PC-3 (cell line): ENCODE measurements at regions not wholly inside any gene's neighbourhood (a gene's known extent, or its start where the extent isn't known, plus 50 kb on each side); places are given as distances from the start of the nearest gene placed in this dataset.
"Not testable (repeated sequence)": the region's sequence is repeated elsewhere in the genome, so short reads cannot be mapped to it uniquely, and the experiment has no call there.

Experiments used
- ATAC-seq: fragments of 200-7000 bp; cut with Tn5 transposase; 2 replicates; pipeline ENCODE4 v1.9.1; 2020; ENCODE audit warnings: mild to moderate bottlenecking, moderate library complexity
- BruUV-seq: library from RNA; stranded (reverse); fragments of 400-500 nt; replicated peaks from 2 replicates; lab custom pipeline; 2021; lab: Mats Ljungman, UMichigan
- CTCF ChIA-PET: fragments of 300-600 bp; sonication (Branson Sonifier 250); formaldehyde crosslinking; loops from one replicate; lab custom pipeline; 2022; ENCODE audit warnings: antibody characterized with exemption; lab: Charles Lee
- POLR2A ChIA-PET: fragments of 300-600 bp; sonication (Branson Sonifier 250); formaldehyde crosslinking; loops from one replicate; lab custom pipeline; 2022; ENCODE audit warnings: antibody characterized with exemption; ENCODE audit not compliant: unreplicated experiment; lab: Charles Lee
- DNase-seq: peaks from one replicate; pipeline ENCODE4 v3.0.0-alpha.2; 2015
- H2AFZ ChIP-seq: fragments of 300-600 bp; sonication (generic); 2 replicates; pipeline ENCODE4 v1.6.0; 2016; ENCODE audit warnings: antibody characterized with exemption, low read length
- H3F3A ChIP-seq: fragments of 300-600 bp; sonication (generic); one replicate; pipeline ENCODE4 v1.6.0; 2017; ENCODE audit warnings: antibody characterized with exemption, low read length, control low read depth, mild to moderate bottlenecking; ENCODE audit not compliant: unreplicated experiment
- H3K27ac ChIP-seq: fragments of 300-600 bp; sonication (generic); 2 replicates; pipeline ENCODE4 v1.5.1; 2016; ENCODE audit warnings: mild to moderate bottlenecking, low read length
- H3K27me3 ChIP-seq: fragments of 300-600 bp; sonication (generic); 2 replicates; pipeline ENCODE4 v1.6.1; 2016; ENCODE audit warnings: low read length, mixed read lengths
- H3K36me3 ChIP-seq: fragments of 300-600 bp; sonication (generic); 2 replicates; pipeline ENCODE4 v1.6.1; 2016; ENCODE audit warnings: low read depth, mixed run types, low read length, mixed read lengths
- H3K4me1 ChIP-seq: fragments of 300-600 bp; sonication (generic); 2 replicates; pipeline ENCODE4 v1.5.1; 2016; ENCODE audit warnings: low read length; ENCODE audit not compliant: insufficient read depth
- H3K4me2 ChIP-seq: fragments of 300-600 bp; sonication (generic); 2 replicates; pipeline ENCODE4 v1.6.0; 2016; ENCODE audit warnings: low read length
- H3K4me3 ChIP-seq: fragments of 300-600 bp; sonication (generic); 2 replicates; pipeline ENCODE4 v1.5.1; 2016; ENCODE audit warnings: mild to moderate bottlenecking, low read length, mixed read lengths
- H3K79me2 ChIP-seq: fragments of 300-600 bp; sonication (generic); 2 replicates; pipeline ENCODE4 v1.6.1; 2017; ENCODE audit warnings: low read length, mixed read lengths
- H3K9ac ChIP-seq: fragments of 300-600 bp; sonication (generic); 2 replicates; pipeline ENCODE4 v1.6.0; 2016; ENCODE audit warnings: mild to moderate bottlenecking, low read length
- H3K9me2 ChIP-seq: fragments of 300-600 bp; sonication (generic); replicated peaks from 2 replicates; pipeline ENCODE4 v1.6.1; 2016; ENCODE audit warnings: mixed run types, low read length, mixed read lengths
- H3K9me3 ChIP-seq: fragments of 300-600 bp; sonication (generic); 2 replicates; pipeline ENCODE4 v1.6.1; 2016; ENCODE audit warnings: low read length, mixed read lengths
- H4K20me1 ChIP-seq: fragments of 300-600 bp; sonication (generic); 2 replicates; pipeline ENCODE4 v1.6.1; 2016; ENCODE audit warnings: low read length, mixed read lengths
- CTCF ChIP-seq: fragments of 300-600 bp; sonication (generic); conservative IDR thresholded peaks from 2 replicates; pipeline ENCODE4 v1.5.1; 2017; ENCODE audit warnings: antibody characterized with exemption, low read depth, mild to moderate bottlenecking, low read length
- EZH2 ChIP-seq: fragments of 300-600 bp; sonication (generic); IDR thresholded peaks from one replicate; pipeline ENCODE4 v1.6.1; 2017; ENCODE audit warnings: antibody characterized with exemption, mild to moderate bottlenecking, low read length; ENCODE audit not compliant: unreplicated experiment
- EZH2phosphoT487 ChIP-seq: fragments of 300-600 bp; sonication (generic); IDR thresholded peaks from 2 replicates; pipeline ENCODE4 v1.6.1; 2018; ENCODE audit warnings: mild to moderate bottlenecking, antibody characterized with exemption, low read length, borderline replicate concordance
- intact Hi-C: fragments of 100-400 bp; cut with micrococcal nuclease; formaldehyde crosslinking; loops from 2 replicates; pipeline ENCODE4 v1.9.0; 2023

- Histone ChIP-seq H3K36me3 (no peaks in the 10 kb centered on the region), H3K9me2 (no peaks in the 10 kb centered on the region), H3K79me2 (no peaks in the 10 kb centered on the region), H4K20me1 (no peaks in the 10 kb centered on the region), H3K4me1 (no peaks in the 10 kb centered on the region), H2AFZ (no peak overlapping the region), H3K4me3 (no peak overlapping the region), H3K9me3 (no peaks in the 10 kb centered on the region), H3F3A (no peaks in the 10 kb centered on the region), H3K4me2 (no peak overlapping the region), H3K27ac (no peak overlapping the region), H3K27me3 (no peaks in the 10 kb centered on the region), H3K9ac (no peak overlapping the region)
- ChIA-PET POLR2A (no interaction called here), CTCF (no interaction called here)
- BruUV-seq = no TSS peak
- ATAC-seq (no peak), DNase-seq (no peak)
- TF ChIP-seq EZH2 = no peak
- TF ChIP-seq CTCF = no peak
- no peak for TF ChIP-seq EZH2phosphoT487
- intact Hi-C loops = no loop called here
Observed at GRCh38 chr1:183739741-183740271, 65.1 kb upstream of the RGL1 start.

GRCh38 chr1:183739082-183739481 is 65.8 kb upstream of the RGL1 start:
- peak; percentile 14 for DNase-seq
- H3K4me2 ChIP-seq = no peak overlapping the region
- H3K79me2 ChIP-seq = no peaks in the 10 kb centered on the region
- H3K36me3 ChIP-seq = no peaks in the 10 kb centered on the region
- TF ChIP-seq EZH2 (no peak), CTCF (no peak), EZH2phosphoT487 (no peak)
- no peaks in the 10 kb centered on the region for H3K27me3 ChIP-seq
- no peak overlapping the region for H3K4me3 ChIP-seq
- intact Hi-C loops = no loop called here
- ChIA-PET CTCF (no interaction called here), POLR2A (no interaction called here)
- no peaks in the 10 kb centered on the region for H3F3A ChIP-seq
- no peaks in the 10 kb centered on the region for H4K20me1 ChIP-seq
- BruUV-seq = no TSS peak
- H3K9me3 ChIP-seq = no peaks in the 10 kb centered on the region
- ATAC-seq = no peak
- no peaks in the 10 kb centered on the region for H3K4me1 ChIP-seq
- no peaks in the 10 kb centered on the region for H3K9me2 ChIP-seq
- H3K27ac ChIP-seq = no peak overlapping the region
- no peak overlapping the region for H3K9ac ChIP-seq
- H2AFZ ChIP-seq = no peak overlapping the region

GRCh38 chr1:183737916-183738315 is 67.0 kb upstream of the RGL1 start:
- H3K79me2 ChIP-seq, CTCF ChIA-PET, H3K9me3 ChIP-seq, POLR2A ChIA-PET, H3F3A ChIP-seq, DNase-seq, H3K27ac ChIP-seq, H3K4me2 ChIP-seq, H3K9me2 ChIP-seq, H3K4me3 ChIP-seq, H4K20me1 ChIP-seq, H3K4me1 ChIP-seq, H3K36me3 ChIP-seq, ATAC-seq, H2AFZ ChIP-seq, BruUV-seq, H3K9ac ChIP-seq, intact Hi-C loops, H3K27me3 ChIP-seq: not testable (repeated sequence)
